A549 (cell line): ENCODE measurements at regions not wholly inside any gene's neighbourhood (a gene's known extent, or its start where the extent isn't known, plus 50 kb on each side); places are given as distances from the start of the nearest gene placed in this dataset.

Experiments
- ATAC-seq, 2 experiments: fragments of 200-7000 bp in 1 of 2; fragments of >200 bp in 1 of 2; cut with Nextera tagmentation in 1 of 2; cut with Tn5 transposase in 1 of 2; 3 replicates each; pipeline versions ENCODE4 v1.8.0 to v1.9.1; 2018 to 2020; ENCODE audit warnings: mild to moderate bottlenecking in 1 of 2, moderate library complexity in 1 of 2
- CTCF ChIA-PET: fragments of 300-600 bp; sonication (Branson Sonifier 250); formaldehyde crosslinking; extraction: SDS; loops from one replicate; lab custom pipeline; 2021; ENCODE audit warnings: antibody characterized with exemption, inconsistent platforms; lab: Yijun Ruan, JAX
- POLR2A ChIA-PET: fragments of 350-600 bp; formaldehyde crosslinking; extraction: SDS; loops from one replicate; lab custom pipeline; 2021; ENCODE audit warnings: antibody characterized with exemption, inconsistent platforms; lab: Yijun Ruan, JAX
- DNase-seq, 2 experiments: peaks; one replicate each; pipeline versions ENCODE4 v3.0.0 to v3.0.0-alpha.2; 2011 to 2016; ENCODE audit warnings: low read depth in 1 of 2, low spot score in 1 of 2
- FAIRE-seq: peaks from 2 replicates; lab custom pipeline; 2011; peaks lifted over from hg19 to GRCh38; lab: Jason Lieb, UNC
- H3K27ac ChIP-seq, 2 experiments: fragments of >200 bp; sonication (Bioruptor Twin); formaldehyde crosslinking; 3 replicates each; pipeline ENCODE4 v1.5.1; 2016 to 2017
- H3K4me1 ChIP-seq: fragments of >200 bp; sonication (Bioruptor Twin); formaldehyde crosslinking; 3 replicates; pipeline ENCODE4 v1.6.1; 2016
- H3K4me2 ChIP-seq: fragments of >200 bp; sonication (Bioruptor Twin); formaldehyde crosslinking; 3 replicates; pipeline ENCODE4 v1.6.1; 2016
- H3K4me3 ChIP-seq: fragments of >200 bp; sonication (Bioruptor Twin); formaldehyde crosslinking; 3 replicates; pipeline ENCODE4 v1.5.1; 2016
- H3K9me3 ChIP-seq: fragments of >200 bp; sonication (Bioruptor Twin); formaldehyde crosslinking; 3 replicates; pipeline ENCODE4 v1.6.1; 2016
- ATOH8 ChIP-seq: fragments of 250-450 bp; sonication (Bioruptor Pico); IDR thresholded peaks from 2 replicates; pipeline ENCODE4 v1.5.0; 2020; ENCODE audit warnings: low read depth, mild to moderate bottlenecking, moderate library complexity
- EHF ChIP-seq: fragments of 250-450 bp; sonication (Bioruptor Pico); IDR thresholded peaks from 2 replicates; pipeline ENCODE4 v1.5.0; 2020; ENCODE audit warnings: mild to moderate bottlenecking
- EHMT2 ChIP-seq: fragments of 200-600 bp; sonication (generic); IDR thresholded peaks from 2 replicates; pipeline ENCODE4 v1.6.1; 2016; ENCODE audit warnings: antibody characterized with exemption, low read depth, mild to moderate bottlenecking, moderate library complexity
- ELK1 ChIP-seq: fragments of 150-350 bp; IDR thresholded peaks from 2 replicates; pipeline ENCODE4 v1.6.1; 2014; ENCODE audit warnings: low read depth, mild to moderate bottlenecking, low read length
- EP300 ChIP-seq, 2 experiments: fragments of >200 bp; sonication (Bioruptor Twin); formaldehyde crosslinking; IDR thresholded peaks; 2 replicates in 1 of 2; 3 replicates in 1 of 2; pipeline ENCODE4 v1.6.1; 2016 to 2017
- FOSL2 ChIP-seq, 2 experiments: fragments of 450-650 bp in 1 of 2; fragments of >200 bp in 1 of 2; sonication (Bioruptor Twin) in 1 of 2; formaldehyde crosslinking; IDR thresholded peaks; 2 replicates each; pipeline versions ENCODE4 v1.5.0 to v1.6.1; 2016 to 2020; ENCODE audit warnings: mild to moderate bottlenecking in 1 of 2, moderate library complexity in 1 of 2
- GATA3 ChIP-seq: IDR thresholded peaks from 2 replicates; pipeline ENCODE4 v1.6.1; 2012; ENCODE audit warnings: borderline replicate concordance
- HDAC2 ChIP-seq: fragments of 200-600 bp; sonication (generic); IDR thresholded peaks from 2 replicates; pipeline ENCODE4 v1.6.1; 2016
- PHF8 ChIP-seq: fragments of 200-600 bp; sonication (generic); IDR thresholded peaks from 2 replicates; pipeline ENCODE4 v1.6.1; 2016; ENCODE audit warnings: low read depth, mild to moderate bottlenecking, antibody characterized with exemption, moderate library complexity, borderline replicate concordance
- RAD21 ChIP-seq, 2 experiments: fragments of >200 bp in 1 of 2; sonication (Bioruptor Twin) in 1 of 2; formaldehyde crosslinking in 1 of 2; IDR thresholded peaks in 1 of 2; conservative IDR thresholded peaks in 1 of 2; 2 replicates in 1 of 2; 3 replicates in 1 of 2; pipeline ENCODE4 v1.6.1; 2012 to 2018; ENCODE audit warnings: inconsistent platforms in 1 of 2
- RARB ChIP-seq: fragments of 250-450 bp; sonication (Bioruptor Pico); IDR thresholded peaks from 2 replicates; pipeline ENCODE4 v1.8.0; 2021; ENCODE audit warnings: mild to moderate bottlenecking, moderate library complexity
- TFCP2L1 ChIP-seq: fragments of 250-450 bp; sonication (Bioruptor Pico); IDR thresholded peaks from 2 replicates; pipeline ENCODE4 v1.5.0; 2021; ENCODE audit warnings: mild to moderate bottlenecking
- ZC3H11A ChIP-seq: fragments of 450-650 bp; IDR thresholded peaks from 2 replicates; pipeline ENCODE4 v1.6.1; 2014; ENCODE audit warnings: antibody characterized with exemption, mild to moderate bottlenecking
- ZFP36 ChIP-seq: fragments of 450-650 bp; IDR thresholded peaks from 2 replicates; pipeline ENCODE4 v1.6.1; 2014; ENCODE audit warnings: borderline replicate concordance; ENCODE audit not compliant: partially characterized antibody
- WGBS: methylation state at CpG from one replicate; pipeline ENCODE4 v1.1.6; 2017; ENCODE audit errors: missing lambda C conversion rate; 5-methylcytosine and 5-hydroxymethylcytosine counted together
- TF ChIP-seq, protein P1 (sequence below): fragments of 250-450 bp; sonication (Bioruptor Pico); IDR thresholded peaks from 2 replicates; pipeline ENCODE4 v1.5.0; 2021; ENCODE audit warnings: mild to moderate bottlenecking, moderate library complexity, borderline replicate concordance
- TF ChIP-seq, protein P2 (sequence below): fragments of >200 bp; sonication (Bioruptor Twin); formaldehyde crosslinking; IDR thresholded peaks from 3 replicates; pipeline ENCODE4 v1.5.1; 2016

DNA sequence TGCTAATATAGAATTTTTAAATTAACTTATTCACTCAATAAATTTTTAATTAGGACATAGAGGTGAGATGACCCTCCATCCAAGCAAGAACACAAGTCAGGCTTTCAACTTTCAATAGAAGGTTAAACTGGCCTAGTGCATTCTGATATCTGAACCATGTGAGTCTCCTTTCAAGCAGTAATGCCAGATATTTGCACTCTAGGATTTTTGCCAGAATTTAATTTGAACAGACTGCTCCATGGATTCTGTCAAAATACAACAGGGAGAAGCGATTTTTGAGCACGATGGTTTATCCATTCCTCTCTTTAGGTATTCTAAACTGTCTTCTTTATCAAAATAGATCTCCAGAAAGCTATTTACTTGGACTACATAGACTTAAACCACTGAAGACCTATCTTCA is 72.0 kb upstream of the DCLK2 start:
- peak overlapping the region; percentile 68 to 85 for H3K27ac ChIP-seq
- peaks cover 90% of the 10 kb centered on the region for H3K4me1 ChIP-seq
- WGBS = 43% methylated on average over 2 of the region's 2 CpGs
- no peak overlapping the region for H3K4me3 ChIP-seq
- ATAC-seq = no peak
- no peaks in the 10 kb centered on the region for H3K9me3 ChIP-seq
- ChIA-PET CTCF (interaction anchor here (1.1 to 8.1 kb wide), 4 partner anchors 8 to 237 kb away, joined by 3 to 70 read pairs (median 23); no protein-coding TSS in a partner anchor), POLR2A (interaction anchor here (2.0 kb wide), 1 partner anchor 72 kb away, joined by 9 read pairs; the partner anchor contains the start of gene DCLK2)
- no peak for FAIRE-seq
- DNase-seq = no peak
- TF ChIP-seq EHF (CRISPR knock-in tag) (no peak), FOSL2 (IDR thresholded peaks at IDR 0.05) (no peak), FOSL2 (CRISPR knock-in tag; IDR thresholded peaks at IDR 0.05) (no peak), EHMT2 (no peak), HDAC2 (no peak), ZFP36 (no peak), ATOH8 (CRISPR knock-in tag) (no peak)
- TF ChIP-seq, protein P1, sequence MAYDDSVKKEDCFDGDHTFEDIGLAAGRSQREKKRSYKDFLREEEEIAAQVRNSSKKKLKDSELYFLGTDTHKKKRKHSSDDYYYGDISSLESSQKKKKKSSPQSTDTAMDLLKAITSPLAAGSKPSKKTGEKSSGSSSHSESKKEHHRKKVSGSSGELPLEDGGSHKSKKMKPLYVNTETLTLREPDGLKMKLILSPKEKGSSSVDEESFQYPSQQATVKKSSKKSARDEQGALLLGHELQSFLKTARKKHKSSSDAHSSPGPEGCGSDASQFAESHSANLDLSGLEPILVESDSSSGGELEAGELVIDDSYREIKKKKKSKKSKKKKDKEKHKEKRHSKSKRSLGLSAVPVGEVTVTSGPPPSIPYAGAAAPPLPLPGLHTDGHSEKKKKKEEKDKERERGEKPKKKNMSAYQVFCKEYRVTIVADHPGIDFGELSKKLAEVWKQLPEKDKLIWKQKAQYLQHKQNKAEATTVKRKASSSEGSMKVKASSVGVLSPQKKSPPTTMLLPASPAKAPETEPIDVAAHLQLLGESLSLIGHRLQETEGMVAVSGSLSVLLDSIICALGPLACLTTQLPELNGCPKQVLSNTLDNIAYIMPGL (CRISPR knock-in tag) = no peak
- H3K4me2 ChIP-seq = peak overlapping the region; percentile 64

DNA sequence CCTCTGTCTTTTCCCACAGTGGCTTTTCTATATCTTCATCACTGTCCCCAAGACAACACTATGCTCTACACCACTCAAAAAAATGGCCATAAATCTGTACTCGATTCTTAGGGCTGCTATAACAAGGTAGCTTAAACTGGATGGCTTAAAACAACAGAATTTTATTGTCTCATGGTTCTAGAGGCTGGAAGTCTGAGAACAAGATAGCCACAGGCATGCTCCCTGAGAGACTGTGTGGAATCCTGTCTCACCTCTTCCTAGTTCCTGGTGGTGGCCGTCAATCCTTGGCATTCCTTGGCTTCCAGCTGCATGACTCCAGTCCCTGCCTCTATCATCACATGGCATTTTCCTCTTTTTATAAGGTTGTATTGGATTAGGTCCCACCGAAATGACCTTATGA is 70.7 kb upstream of the DCLK2 start:
- peak in 1 of 2 experiments; percentile 64 for DNase-seq
- ChIA-PET CTCF (interaction anchor here (1.0 to 8.1 kb wide), 6 partner anchors 9 to 290 kb away, joined by 3 to 70 read pairs (median 8); no protein-coding TSS in a partner anchor), POLR2A (interaction anchor here (1.0 to 2.0 kb wide), 2 partner anchors 71 kb away, joined by 3 to 9 read pairs; partner anchors contain the start of gene DCLK2)
- Histone ChIP-seq H3K4me1 (peaks cover 77% of the 10 kb centered on the region), H3K27ac (peak overlapping the region; percentile 68 to 83), H3K4me3 (no peak overlapping the region), H3K4me2 (peak overlapping the region; percentile 64; the same call in 2 of the 3 replicates), H3K9me3 (no peaks in the 10 kb centered on the region)
- peak; percentile 36 to 76; a peak in 3 of 6 replicates for ATAC-seq
- WGBS = 15% methylated on average over 3 of the region's 3 CpGs
- no peak for FAIRE-seq
- peak in 1 of 2 experiments; percentile 29; a peak in 1 of 5 replicates for TF ChIP-seq EP300 (IDR thresholded peaks at IDR 0.05)
- no peak for TF ChIP-seq FOSL2 (IDR thresholded peaks at IDR 0.05)
- peak; percentile 26; the same call in 1 of the 2 replicates for TF ChIP-seq FOSL2 (CRISPR knock-in tag; IDR thresholded peaks at IDR 0.05)
- peak; percentile 48; the same call in 1 of the 2 replicates for TF ChIP-seq GATA3
- no peak for TF ChIP-seq RAD21 (conservative IDR thresholded peaks at IDR 0.05 in 1 of 2, IDR thresholded peaks at IDR 0.05 in 1 of 2)
- TF ChIP-seq, all 56 proteins: peak for 3

- Histone ChIP-seq H3K9me3 (no peaks in the 10 kb centered on the region), H3K4me2 (no peak overlapping the region), H3K4me1 (peaks cover 66% of the 10 kb centered on the region), H3K27ac (peak overlapping the region; percentile 68 to 83), H3K4me3 (no peak overlapping the region)
- DNase-seq = no peak
- CTCF ChIA-PET = interaction anchor here (0.9 to 8.1 kb wide), 4 partner anchors 172 to 235 kb away, joined by 3 to 70 read pairs (median 24); no protein-coding TSS in a partner anchor
- 60% methylated on average over 2 of the region's 2 CpGs for WGBS
- no peak for FAIRE-seq
- POLR2A ChIA-PET = interaction anchor here (1.0 kb wide), 1 partner anchor 70 kb away, joined by 3 read pairs; the partner anchor contains the start of gene DCLK2
- ATAC-seq = no peak
- TF ChIP-seq, protein P2, sequence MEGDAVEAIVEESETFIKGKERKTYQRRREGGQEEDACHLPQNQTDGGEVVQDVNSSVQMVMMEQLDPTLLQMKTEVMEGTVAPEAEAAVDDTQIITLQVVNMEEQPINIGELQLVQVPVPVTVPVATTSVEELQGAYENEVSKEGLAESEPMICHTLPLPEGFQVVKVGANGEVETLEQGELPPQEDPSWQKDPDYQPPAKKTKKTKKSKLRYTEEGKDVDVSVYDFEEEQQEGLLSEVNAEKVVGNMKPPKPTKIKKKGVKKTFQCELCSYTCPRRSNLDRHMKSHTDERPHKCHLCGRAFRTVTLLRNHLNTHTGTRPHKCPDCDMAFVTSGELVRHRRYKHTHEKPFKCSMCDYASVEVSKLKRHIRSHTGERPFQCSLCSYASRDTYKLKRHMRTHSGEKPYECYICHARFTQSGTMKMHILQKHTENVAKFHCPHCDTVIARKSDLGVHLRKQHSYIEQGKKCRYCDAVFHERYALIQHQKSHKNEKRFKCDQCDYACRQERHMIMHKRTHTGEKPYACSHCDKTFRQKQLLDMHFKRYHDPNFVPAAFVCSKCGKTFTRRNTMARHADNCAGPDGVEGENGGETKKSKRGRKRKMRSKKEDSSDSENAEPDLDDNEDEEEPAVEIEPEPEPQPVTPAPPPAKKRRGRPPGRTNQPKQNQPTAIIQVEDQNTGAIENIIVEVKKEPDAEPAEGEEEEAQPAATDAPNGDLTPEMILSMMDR = no peak
- TF ChIP-seq PHF8 (no peak), ZFP36 (no peak), ELK1 (no peak), RARB (CRISPR knock-in tag) (no peak), ZC3H11A (no peak), TFCP2L1 (no peak), HDAC2 (no peak), FOSL2 (IDR thresholded peaks at IDR 0.05) (no peak), FOSL2 (CRISPR knock-in tag; IDR thresholded peaks at IDR 0.05) (no peak)
These were observed 69.7 kb upstream of the DCLK2 start for GRCh38 chr4:150008546-150008945.
